HL-60 (cell line): ENCODE measurements at regions not wholly inside any gene's neighbourhood (a gene's known extent, or its start where the extent isn't known, plus 50 kb on each side); places are given as distances from the start of the nearest gene placed in this dataset.

ENCODE experiments used
- DNase-seq, 2 experiments: peaks; one replicate each; pipeline ENCODE4 v3.0.0-alpha.2; 2010 to 2020; ENCODE audit warnings: low read depth in 1 of 2, low spot score in 1 of 2
- H3K27ac ChIP-seq: fragments of 250-450 bp; sonication (Bioruptor Pico); replicated peaks from 2 replicates; pipeline ENCODE4 v1.5.1; 2020; ENCODE audit warnings: mild to moderate bottlenecking, moderate library complexity
- H3K27me3 ChIP-seq: fragments of 250-450 bp; sonication (Bioruptor Pico); 2 replicates; pipeline ENCODE4 v1.5.1; 2021; ENCODE audit warnings: mild to moderate bottlenecking, moderate library complexity; ENCODE audit not compliant: insufficient read depth, poor library complexity, severe bottlenecking
- H3K4me3 ChIP-seq: replicated peaks from 2 replicates; pipeline ENCODE4 v1.5.1; 2011; ENCODE audit warnings: mild to moderate bottlenecking, control low read depth, low read length; ENCODE audit not compliant: insufficient read depth
- CTCF ChIP-seq: IDR thresholded peaks from one replicate; pipeline ENCODE4 v1.5.1; 2011; ENCODE audit warnings: low read length, control low read depth, inconsistent platforms; ENCODE audit not compliant: insufficient read depth
- GABPA ChIP-seq: IDR thresholded peaks from 2 replicates; pipeline ENCODE4 v1.6.1; 2012; ENCODE audit warnings: low read depth
- POLR2AphosphoS5 ChIP-seq: IDR thresholded peaks from 2 replicates; pipeline ENCODE4 v1.6.1; 2012; ENCODE audit warnings: low read depth
- REST ChIP-seq: IDR thresholded peaks from 2 replicates; pipeline ENCODE4 v1.6.1; 2012; ENCODE audit warnings: low read depth; ENCODE audit not compliant: insufficient replicate concordance
- SPI1 ChIP-seq: IDR thresholded peaks from 2 replicates; pipeline ENCODE4 v1.6.1; 2012; ENCODE audit warnings: low read depth, mild to moderate bottlenecking, borderline replicate concordance

GRCh38 chr2:209070262-209070661 lies 353.6 kb upstream of the MAP2 start:
- Histone ChIP-seq H3K4me3 (no peak overlapping the region), H3K27me3 (no peaks in the 10 kb centered on the region), H3K27ac (no peak overlapping the region)
- no peak for TF ChIP-seq SPI1
- TF ChIP-seq GABPA = no peak
- no peak for TF ChIP-seq CTCF
- no peak for TF ChIP-seq REST
- TF ChIP-seq POLR2AphosphoS5 = no peak
- DNase-seq = no peak

- Histone ChIP-seq H3K27me3 (no peaks in the 10 kb centered on the region), H3K27ac (no peak overlapping the region), H3K4me3 (no peak overlapping the region)
- TF ChIP-seq CTCF (no peak), GABPA (no peak), REST (no peak), SPI1 (no peak), POLR2AphosphoS5 (no peak)
- DNase-seq = no peak
Observed at GRCh38 chr2:209073151-209073550, 350.7 kb upstream of the MAP2 start.

GRCh38 chr2:209074711-209075110 lies 349.1 kb upstream of the MAP2 start:
- DNase-seq = no peak
- no peak overlapping the region for H3K27ac ChIP-seq
- no peak for TF ChIP-seq GABPA
- no peak for TF ChIP-seq CTCF
- no peak for TF ChIP-seq REST
- TF ChIP-seq SPI1 = no peak
- TF ChIP-seq POLR2AphosphoS5 = no peak
- no peak overlapping the region for H3K4me3 ChIP-seq
- H3K27me3 ChIP-seq = no peaks in the 10 kb centered on the region
